Suprapubic skin (tissue), 4 donors: ENCODE measurements at regions not wholly inside any gene's neighbourhood (a gene's known extent, or its start where the extent isn't known, plus 50 kb on each side); places are given as distances from the start of the nearest gene placed in this dataset.
"Not testable (repeated sequence)": the region's sequence is repeated elsewhere in the genome, so short reads cannot be mapped to it uniquely, and the experiment has no call there.

Experiments used
- DNase-seq, 2 donors: peaks; one replicate each; pipeline ENCODE4 v3.0.0-alpha.2; 2019; ENCODE audit warnings: low spot score in 2 of 2
- H3K27ac ChIP-seq: fragments of 200-600 bp; sonication (generic); one replicate; pipeline ENCODE4 v1.5.1; 2019
- H3K27me3 ChIP-seq: fragments of 200-600 bp; sonication (generic); one replicate; pipeline ENCODE4 v1.5.1; 2019
- H3K36me3 ChIP-seq: fragments of 200-600 bp; sonication (generic); one replicate; pipeline ENCODE4 v1.5.1; 2019
- H3K4me1 ChIP-seq: fragments of 200-600 bp; sonication (generic); one replicate; pipeline ENCODE4 v1.5.1; 2019
- H3K4me3 ChIP-seq: fragments of 200-600 bp; sonication (generic); one replicate; pipeline ENCODE4 v1.5.1; 2019; ENCODE audit warnings: mild to moderate bottlenecking
- H3K9me3 ChIP-seq: fragments of 200-600 bp; sonication (generic); one replicate; pipeline ENCODE4 v1.5.1; 2019
- CTCF ChIP-seq, 2 donors: fragments of 200-600 bp in 1 of 2; fragments of 450-650 bp in 1 of 2; sonication (generic) in 1 of 2; IDR thresholded peaks; one replicate each; pipeline ENCODE4 v1.5.1; 2016 to 2019; ENCODE audit warnings: antibody characterized with exemption in 2 of 2, mild to moderate bottlenecking in 1 of 2, moderate library complexity in 1 of 2
- EP300 ChIP-seq: sonication (generic); formaldehyde crosslinking; IDR thresholded peaks from one replicate; pipeline ENCODE4 v1.6.1; 2017; ENCODE audit warnings: antibody characterized with exemption
- POLR2A ChIP-seq, 2 donors: fragments of 450-650 bp; IDR thresholded peaks; one replicate each; pipeline ENCODE4 v1.6.1; 2017; ENCODE audit warnings: antibody characterized with exemption in 2 of 2, mild to moderate bottlenecking in 2 of 2, moderate library complexity in 2 of 2
- POLR2AphosphoS5 ChIP-seq, 3 donors: sonication (generic); formaldehyde crosslinking; IDR thresholded peaks; one replicate each; pipeline ENCODE4 v1.6.1; 2017; ENCODE audit warnings: antibody characterized with exemption in 3 of 3
- WGBS: methylation state at CpG from one replicate; pipeline ENCODE4 v1.1.5; 2018; 5-methylcytosine and 5-hydroxymethylcytosine counted together

- 66% methylated on average over 4 of the region's 4 CpGs for WGBS
- TF ChIP-seq POLR2AphosphoS5 (IDR thresholded peaks at IDR 0.05) (no peak), CTCF (IDR thresholded peaks at IDR 0.05) (no peak), POLR2A (IDR thresholded peaks at IDR 0.05) (no peak), EP300 (no peak)
- no peak for DNase-seq
These were observed 99.8 kb upstream of the MBIP start for GRCh38 chr14:36420149-36420687.

GRCh38 chr14:36418937-36419336, 98.5 kb upstream of the MBIP start:
- Histone ChIP-seq H3K27me3 (no peaks in the 10 kb centered on the region), H3K4me3 (no peak overlapping the region), H3K9me3 (no peaks in the 10 kb centered on the region), H3K27ac (no peak overlapping the region), H3K4me1 (no peaks in the 10 kb centered on the region), H3K36me3 (no peaks in the 10 kb centered on the region)
- DNase-seq, result no peak
- TF ChIP-seq EP300 (no peak), POLR2A (IDR thresholded peaks at IDR 0.05) (no peak), CTCF (IDR thresholded peaks at IDR 0.05) (no peak), POLR2AphosphoS5 (IDR thresholded peaks at IDR 0.05) (no peak)

More at GRCh38 chr14:36420149-36420687, 99.8 kb upstream of the MBIP start:
- Histone ChIP-seq H3K27me3 (no peaks in the 10 kb centered on the region), H3K9me3 (no peaks in the 10 kb centered on the region), H3K36me3 (no peaks in the 10 kb centered on the region), H3K4me3 (no peak overlapping the region), H3K4me1 (no peaks in the 10 kb centered on the region), H3K27ac (no peak overlapping the region)

GRCh38 chr14:36411951-36412350, 91.5 kb upstream of the MBIP start:
- H3K4me1 ChIP-seq, H3K4me3 ChIP-seq, DNase-seq, H3K27me3 ChIP-seq, H3K36me3 ChIP-seq, H3K27ac ChIP-seq, H3K9me3 ChIP-seq: not testable (repeated sequence)
- WGBS, result 93% methylated on average over 3 of the region's 17 CpGs

- DNase-seq, result no peak
- no peaks in the 10 kb centered on the region for H3K27me3 ChIP-seq
- H3K36me3 ChIP-seq, result no peaks in the 10 kb centered on the region
- H3K4me1 ChIP-seq, result no peaks in the 10 kb centered on the region
- WGBS, result 70% methylated on average over 3 of the region's 3 CpGs
- H3K9me3 ChIP-seq, result no peaks in the 10 kb centered on the region
- no peak overlapping the region for H3K27ac ChIP-seq
- no peak overlapping the region for H3K4me3 ChIP-seq
- no peak for TF ChIP-seq CTCF (IDR thresholded peaks at IDR 0.05)
- no peak for TF ChIP-seq EP300
- no peak for TF ChIP-seq POLR2A (IDR thresholded peaks at IDR 0.05)
- TF ChIP-seq POLR2AphosphoS5 (IDR thresholded peaks at IDR 0.05), result no peak
These were observed 88.0 kb upstream of the MBIP start for GRCh38 chr14:36408388-36408787.

GRCh38 chr14:36405589-36406274, 85.3 kb upstream of the MBIP start:
- Histone ChIP-seq H3K27me3 (no peaks in the 10 kb centered on the region), H3K9me3 (no peaks in the 10 kb centered on the region), H3K4me3 (no peak overlapping the region), H3K36me3 (no peaks in the 10 kb centered on the region), H3K27ac (no peak overlapping the region), H3K4me1 (no peaks in the 10 kb centered on the region)
- no peak for DNase-seq
- WGBS, result 94% methylated on average over 1 of the region's 1 CpG
- no peak for TF ChIP-seq POLR2A (IDR thresholded peaks at IDR 0.05)
- TF ChIP-seq CTCF (IDR thresholded peaks at IDR 0.05), result no peak
- TF ChIP-seq POLR2AphosphoS5 (IDR thresholded peaks at IDR 0.05), result no peak
- TF ChIP-seq EP300, result no peak

GRCh38 chr14:36402867-36403266, 82.4 kb upstream of the MBIP start:
- Histone ChIP-seq H3K4me3 (no peak overlapping the region), H3K36me3 (no peaks in the 10 kb centered on the region), H3K9me3 (no peaks in the 10 kb centered on the region), H3K27ac (no peak overlapping the region), H3K27me3 (no peaks in the 10 kb centered on the region), H3K4me1 (no peaks in the 10 kb centered on the region)
- 62% methylated on average over 2 of the region's 2 CpGs for WGBS
- DNase-seq, result no peak
- TF ChIP-seq POLR2AphosphoS5 (IDR thresholded peaks at IDR 0.05) (no peak), CTCF (IDR thresholded peaks at IDR 0.05) (no peak), POLR2A (IDR thresholded peaks at IDR 0.05) (no peak), EP300 (no peak)
